ENCODE measurements at regions not wholly inside any gene's neighbourhood (a gene's known extent, or its start where the extent isn't known, plus 50 kb on each side); places are given as distances from the start of the nearest gene placed in this dataset.

- TF ChIP-seq CTCF (IDR thresholded peaks at IDR 0.05; ENCODE audit: low read length) (no peak), EZH2 (IDR thresholded peaks at IDR 0.05; ENCODE audit: borderline replicate concordance, low read length) (no peak)
Observed at GRCh38 chr10:130345728-130346127, 209.5 kb downstream of the GLRX3 start.
